Activated CD4-positive, alpha-beta T cell treated with anti-CD3 and anti-CD28 coated beads for 24 hours (primary cell): ENCODE measurements at regions not wholly inside any gene's neighbourhood (a gene's known extent, or its start where the extent isn't known, plus 50 kb on each side); places are given as distances from the start of the nearest gene placed in this dataset.
A peak's percentile ranks its signal among the peaks of the same experiment; 100 is the strongest.

ENCODE experiments used
- DNase-seq, 2 donors: peaks; one replicate each; pipeline ENCODE4 v3.0.0-alpha.2; 2020; ENCODE audit warnings: low read depth in 2 of 2

DNA sequence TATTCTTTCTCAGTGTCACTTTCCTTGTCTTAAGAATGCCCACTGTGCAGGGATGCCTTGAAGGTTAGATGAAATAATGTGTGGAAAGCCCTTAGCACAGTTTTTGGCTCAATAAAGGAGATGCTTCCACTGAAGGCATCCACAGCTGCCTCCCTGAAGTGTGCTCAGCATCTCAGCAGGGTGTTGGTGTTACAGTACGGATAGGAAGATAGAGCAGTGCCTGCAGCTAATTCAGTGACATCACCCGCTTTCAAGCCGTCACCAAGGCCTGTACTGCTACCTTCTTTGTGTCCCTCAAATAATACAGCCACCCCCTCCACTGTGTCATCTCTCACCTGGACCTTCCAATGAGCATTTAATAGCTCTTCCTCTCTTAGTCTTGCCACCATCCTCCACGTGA, 59.0 kb downstream of the NDUFS5 start:
- no peak for DNase-seq

DNA sequence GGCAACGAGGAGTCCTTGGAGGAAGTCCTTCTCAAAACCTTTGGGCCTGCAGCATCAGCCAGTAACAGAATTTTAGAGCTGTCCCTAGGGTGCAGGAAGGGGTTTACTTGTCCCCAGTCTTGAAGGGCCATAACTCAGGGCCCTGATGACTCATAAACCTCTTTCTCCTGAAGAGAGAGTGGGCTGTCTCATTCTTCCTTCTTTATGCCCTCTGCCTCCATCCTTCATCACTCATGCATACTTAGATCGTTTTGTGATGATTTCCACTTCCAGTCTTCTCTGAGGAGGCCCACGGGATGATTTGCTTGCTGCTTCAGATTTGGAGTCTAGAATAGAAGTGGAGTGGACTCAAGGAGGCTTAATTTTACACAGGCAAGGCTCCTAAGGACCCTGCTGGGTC, 60.2 kb downstream of the NDUFS5 start:
- no peak for DNase-seq

DNA sequence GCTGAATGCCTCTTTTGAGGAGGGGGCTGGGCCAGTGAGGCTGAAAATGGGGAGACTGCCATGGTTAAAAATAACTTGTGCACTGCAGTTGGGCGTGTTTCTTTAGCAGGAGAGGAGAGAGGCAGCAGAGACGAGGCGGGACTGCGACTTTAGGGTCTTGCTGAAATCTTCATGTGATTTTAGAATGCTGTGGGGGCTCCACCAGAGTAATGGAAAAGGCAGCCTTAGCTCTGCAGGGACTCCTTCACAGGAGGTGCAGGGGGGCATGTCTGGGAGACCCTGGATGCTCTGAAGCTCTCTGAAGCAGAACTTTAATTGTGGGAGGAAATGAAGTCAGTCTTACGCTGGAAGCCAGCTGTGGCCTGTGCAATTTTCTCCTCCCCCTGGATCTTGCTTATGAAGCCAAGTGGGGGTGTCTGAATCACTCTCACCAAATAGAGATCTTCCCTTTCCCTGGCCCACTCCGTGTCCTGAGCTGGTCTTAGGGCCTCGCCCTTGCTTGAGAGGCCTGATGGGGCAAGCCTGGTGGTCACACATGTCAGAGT, 60.8 kb downstream of the NDUFS5 start:
- no peak for DNase-seq

GRCh38 chr1:39087435-39087834, 61.3 kb downstream of the NDUFS5 start:
- no peak for DNase-seq

- no peak for DNase-seq
These were observed 62.5 kb downstream of the NDUFS5 start for GRCh38 chr1:39088658-39089057.

DNA sequence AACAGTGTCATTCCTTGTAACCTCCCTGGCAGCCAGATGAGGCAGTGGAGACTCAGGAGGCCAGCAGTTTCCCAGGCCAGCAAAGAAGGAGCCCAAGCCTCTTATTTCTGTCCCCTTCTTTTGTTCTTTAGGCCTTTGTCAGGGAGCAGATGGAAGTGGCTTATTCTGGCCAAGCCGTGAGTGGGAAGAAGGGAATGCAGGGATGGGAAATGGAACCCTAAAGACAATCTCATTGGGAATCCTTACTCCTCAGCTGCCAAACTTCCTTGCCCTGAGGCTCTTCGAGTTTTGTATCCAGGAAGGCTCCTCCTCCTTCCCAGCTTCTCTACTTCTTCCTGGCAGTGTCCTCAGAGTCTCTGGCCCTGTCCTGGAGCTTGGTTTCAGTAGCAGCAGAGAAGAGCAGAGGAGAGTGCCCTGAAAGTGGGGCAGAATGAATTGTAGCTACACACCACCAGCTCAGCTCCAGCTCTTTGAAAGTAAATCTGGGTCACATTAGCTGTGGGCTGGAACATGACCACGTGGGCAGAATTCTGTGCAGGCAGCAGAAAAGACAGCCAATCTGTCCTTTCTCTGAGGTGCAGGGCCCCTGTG, 63.9 kb downstream of the NDUFS5 start:
- no peak for DNase-seq

DNA sequence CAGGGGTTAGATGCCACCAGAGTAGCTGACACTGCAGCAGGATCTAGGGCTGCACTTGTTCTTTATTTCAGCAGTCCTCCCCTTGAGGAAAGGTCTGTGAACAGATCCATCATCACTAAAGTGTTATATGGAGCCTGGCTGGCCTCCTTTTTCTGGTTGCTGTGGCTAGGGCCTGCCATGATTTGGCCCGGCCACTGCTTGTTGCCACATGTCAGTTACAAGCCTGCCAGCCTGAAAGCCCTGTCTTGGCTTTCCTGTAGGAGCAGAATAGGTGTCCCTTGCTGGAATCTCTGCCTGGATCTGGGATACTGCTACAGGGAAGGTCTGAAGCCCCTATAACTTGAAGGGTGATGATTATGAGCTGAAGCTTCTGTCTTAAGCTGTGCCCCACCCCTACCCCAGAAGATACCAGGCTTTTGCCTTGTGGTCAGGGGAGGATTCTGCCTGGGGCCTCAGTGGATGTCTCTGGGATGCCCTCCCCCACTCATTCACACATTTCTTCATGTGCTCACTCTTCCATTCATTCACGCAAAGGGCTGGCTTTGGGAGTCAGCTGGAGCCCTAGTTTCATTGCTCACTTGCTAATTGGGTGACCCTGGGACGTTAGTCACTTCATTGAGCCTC, 64.7 kb downstream of the NDUFS5 start:
- no peak for DNase-seq

DNA sequence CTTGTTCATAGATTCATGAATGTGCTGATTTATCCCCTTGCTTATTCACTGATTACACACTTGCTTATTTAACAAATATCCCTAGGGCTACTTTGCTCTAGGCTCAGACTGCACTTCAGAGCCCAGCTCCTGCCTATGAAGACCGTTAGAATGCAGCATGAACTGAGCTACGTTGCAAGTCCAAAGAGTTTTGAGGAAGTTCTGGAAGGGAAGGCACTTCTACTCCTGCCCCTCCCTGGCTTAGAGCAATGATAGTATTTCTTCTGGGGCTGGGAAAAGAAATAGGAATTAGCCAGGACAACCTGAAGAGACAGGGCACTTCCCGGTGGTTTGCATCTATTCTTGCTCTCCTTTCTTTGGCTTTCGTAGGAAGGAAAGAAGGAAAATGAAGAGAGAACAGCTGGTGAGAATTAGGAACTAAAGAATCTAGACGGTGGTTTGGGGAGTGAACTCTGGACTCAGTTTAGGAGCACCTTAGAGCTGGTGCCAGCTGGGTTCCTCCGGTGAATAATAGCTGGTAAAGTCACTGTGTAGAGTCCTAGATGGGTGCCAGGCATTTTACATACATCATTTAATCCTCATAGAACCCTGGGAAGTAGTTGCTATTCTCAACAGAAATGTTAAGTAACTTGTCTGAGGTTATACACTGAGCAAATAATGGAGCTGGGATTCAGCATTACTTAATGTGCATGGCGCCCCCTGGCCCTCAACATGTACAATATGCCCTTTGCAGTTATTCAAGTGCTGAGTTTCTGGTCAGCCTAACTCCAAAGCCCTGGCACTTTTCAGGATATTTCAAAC, 65.9 kb downstream of the NDUFS5 start:
- DNase-seq: peak; percentile 18 to 46

- no peak for DNase-seq
These were observed 68.5 kb downstream of the NDUFS5 start for GRCh38 chr1:39094685-39095084.

DNA sequence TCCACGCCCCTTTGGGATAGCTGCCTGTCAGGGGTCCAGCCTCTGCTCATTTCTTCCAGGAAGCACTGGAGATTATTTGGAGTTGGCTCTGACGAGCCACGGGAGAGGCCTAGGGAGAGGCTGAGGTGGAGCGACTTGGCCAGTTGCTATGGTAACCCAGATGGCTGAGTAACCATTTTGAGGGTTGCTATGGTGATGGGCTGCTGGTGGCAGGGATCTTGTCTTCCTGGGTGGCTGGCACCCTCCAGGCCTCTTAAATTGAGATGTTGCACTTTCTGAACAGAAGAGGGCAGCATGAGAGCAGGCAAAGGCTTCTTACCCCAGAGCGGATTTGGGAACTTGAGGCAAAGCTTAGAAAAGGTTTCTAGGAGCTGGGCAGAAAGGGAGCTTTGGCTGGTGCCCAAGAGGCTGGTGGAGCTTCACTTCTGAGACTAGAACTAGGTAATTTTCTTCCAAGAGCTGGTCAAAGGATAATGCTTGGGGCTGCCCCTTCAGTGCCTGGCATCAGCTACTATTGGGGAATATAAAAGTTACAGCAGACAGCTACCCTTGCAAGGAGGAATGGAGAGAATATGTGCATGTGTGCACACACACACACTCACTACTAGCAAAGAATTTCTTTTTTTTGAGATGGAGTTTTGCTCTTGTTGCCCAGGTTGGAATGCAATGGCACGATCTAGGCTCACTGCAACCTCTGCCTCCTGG, 72.5 kb downstream of the NDUFS5 start:
- peak; percentile 36 to 50 for DNase-seq

DNA sequence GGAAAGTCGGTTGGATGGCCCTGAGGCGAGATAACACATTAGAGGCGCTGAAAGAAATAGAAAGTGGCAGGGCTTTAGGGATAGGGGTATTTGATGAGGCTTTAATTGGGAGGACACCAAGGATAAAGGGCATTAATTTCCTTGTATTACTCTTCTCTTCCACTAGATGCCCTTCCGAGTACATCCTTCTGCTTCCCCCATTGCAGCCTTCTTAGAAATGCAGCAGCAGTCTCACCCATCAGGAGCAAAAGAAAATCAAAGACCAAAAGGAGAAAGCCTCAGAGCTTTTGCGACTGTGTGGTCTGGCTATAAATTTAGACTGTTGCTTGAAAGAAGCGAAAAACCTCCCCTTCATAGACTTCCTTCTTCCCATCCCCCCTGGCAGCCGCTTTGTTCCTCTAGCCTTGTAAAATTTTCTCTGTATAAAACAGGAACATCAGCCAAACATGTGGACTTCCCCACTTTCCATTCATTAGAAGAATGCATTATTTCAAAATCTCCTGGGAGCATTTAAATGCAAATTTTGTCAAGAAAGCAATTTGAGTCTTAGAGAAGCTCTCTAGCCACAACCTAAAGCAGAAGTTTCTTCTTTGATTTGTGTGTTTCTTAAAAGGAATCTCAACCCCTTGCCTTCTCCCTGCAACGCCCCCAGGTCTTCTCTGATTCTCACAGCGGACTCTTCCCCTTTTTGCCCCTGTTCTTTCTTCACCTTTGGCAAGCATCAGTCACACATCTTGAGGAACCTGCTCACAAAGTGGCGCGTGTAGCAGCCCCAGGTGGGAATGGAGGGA, 76.6 kb downstream of the NDUFS5 start:
- DNase-seq: no peak

- DNase-seq: no peak
These were observed 77.4 kb downstream of the NDUFS5 start for GRCh38 chr1:39103328-39104157.

DNA sequence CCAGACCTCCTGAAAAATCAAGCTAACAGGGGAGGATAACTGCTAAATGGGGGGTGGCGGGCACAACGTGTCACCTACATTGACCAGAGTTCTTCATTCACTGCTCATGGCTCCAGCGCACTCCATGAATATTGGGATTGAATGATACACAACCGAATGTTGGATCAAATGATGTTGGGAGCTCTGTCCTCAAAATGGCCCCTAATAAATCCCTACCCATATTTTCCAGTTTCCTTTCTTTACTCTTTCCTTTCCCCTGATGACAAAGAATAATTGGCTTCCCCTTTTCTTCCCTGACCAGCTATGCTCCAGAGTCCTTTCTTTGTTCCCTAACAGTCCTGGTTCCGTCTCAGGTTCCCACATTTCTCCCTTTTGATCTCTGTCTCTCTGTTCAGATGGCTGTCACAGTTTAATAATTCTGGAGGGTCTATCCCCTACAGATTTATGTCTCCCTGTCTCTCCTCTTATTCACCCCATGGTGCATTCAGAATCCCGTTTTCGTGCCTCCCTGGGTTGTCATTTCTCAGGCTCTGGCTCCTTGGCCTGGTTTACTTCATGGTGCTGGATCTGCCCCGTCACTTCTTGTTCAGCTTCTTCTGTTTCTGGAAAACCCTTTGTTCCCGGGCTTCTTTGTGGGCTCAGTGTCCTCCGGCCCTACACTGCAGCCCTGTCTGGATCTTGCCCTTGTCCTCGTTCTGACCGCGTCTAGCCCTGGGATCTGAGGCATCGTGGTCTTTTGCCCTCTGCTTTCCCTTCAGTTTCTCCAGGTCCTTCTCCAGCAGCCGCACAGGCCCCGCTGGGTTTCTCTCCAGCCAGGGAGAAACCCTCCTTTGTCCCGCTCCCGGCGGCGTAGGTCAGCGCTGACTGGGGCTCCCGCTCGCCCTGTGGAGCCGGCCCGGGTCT, 78.3 kb downstream of the NDUFS5 start:
- no peak for DNase-seq

GRCh38 chr1:39105061-39105840, 79.1 kb downstream of the NDUFS5 start:
- DNase-seq: peak; percentile 35 to 38

- DNase-seq: peak in 1 of 2 donors; percentile 15
These were observed 80.0 kb downstream of the NDUFS5 start for GRCh38 chr1:39105841-39106765.

- DNase-seq: no peak
These were observed 80.7 kb downstream of the NDUFS5 start for GRCh38 chr1:39106801-39107327.
